H1 (cell line): ENCODE measurements at regions not wholly inside any gene's neighbourhood (a gene's known extent, or its start where the extent isn't known, plus 50 kb on each side); places are given as distances from the start of the nearest gene placed in this dataset.

Experiments
- ATF3 ChIP-seq: IDR thresholded peaks from 2 replicates; pipeline ENCODE4 v1.6.1; 2011; ENCODE audit warnings: low read depth, mild to moderate bottlenecking, low read length; ENCODE audit not compliant: insufficient read depth
- CHD1 ChIP-seq: IDR thresholded peaks from 2 replicates; pipeline ENCODE4 v1.6.1; 2012; ENCODE audit warnings: low read depth, low read length, improper control_type of control experiment
- CHD7 ChIP-seq: fragments of 300-600 bp; sonication (generic); IDR thresholded peaks from 2 replicates; pipeline ENCODE4 v1.7.1; 2012; ENCODE audit warnings: low read length, moderate library complexity, mild to moderate bottlenecking, inconsistent platforms; ENCODE audit not compliant: insufficient replicate concordance
- JUN ChIP-seq: IDR thresholded peaks from 2 replicates; pipeline ENCODE4 v1.6.1; 2011; ENCODE audit warnings: low read depth, mild to moderate bottlenecking, improper control_type of control experiment, low read length
- MAFK ChIP-seq: IDR thresholded peaks from 2 replicates; pipeline ENCODE4 v1.6.1; 2012; ENCODE audit warnings: low read depth, mild to moderate bottlenecking, improper control_type of control experiment, low read length
- PHF8 ChIP-seq: fragments of 200-600 bp; sonication (generic); conservative IDR thresholded peaks from 2 replicates; pipeline ENCODE4 v1.7.1; 2012; ENCODE audit warnings: low read depth, mild to moderate bottlenecking, inconsistent platforms, low read length, moderate library complexity
- RAD21 ChIP-seq, 2 experiments: IDR thresholded peaks in 1 of 2; conservative IDR thresholded peaks in 1 of 2; 2 replicates each; pipeline ENCODE4 v1.6.1; 2011; ENCODE audit warnings: low read depth in 2 of 2, low read length in 2 of 2, improper control_type of control experiment in 1 of 2, inconsistent platforms in 1 of 2, mild to moderate bottlenecking in 1 of 2, moderate library complexity in 1 of 2
- TAF7 ChIP-seq: optimal IDR thresholded peaks from 2 replicates; pipeline ENCODE3; 2011; ENCODE audit warnings: low read depth, mild to moderate bottlenecking, inconsistent platforms, low read length, moderate library complexity, borderline replicate concordance
- ZNF274 ChIP-seq: IDR thresholded peaks from 2 replicates; pipeline ENCODE4 v1.7.0; 2012; ENCODE audit warnings: low read length, borderline replicate concordance; ENCODE audit errors: extremely low read depth

GRCh38 chr2:181771356-181771755 lies 91.0 kb upstream of the NEUROD1 start (continued):
- TF ChIP-seq CHD7: no peak
- no peak for TF ChIP-seq CHD1
- TF ChIP-seq JUN: no peak
- no peak for TF ChIP-seq PHF8
- TF ChIP-seq RAD21 (IDR thresholded peaks at IDR 0.05 in 1 of 2, conservative IDR thresholded peaks at IDR 0.05 in 1 of 2; ENCODE audit: low read depth in 2 of 2, low read length in 2 of 2): no peak
- no peak for TF ChIP-seq MAFK
- no peak for TF ChIP-seq TAF7
- TF ChIP-seq ATF3: no peak
- no peak for TF ChIP-seq ZNF274
